ENCODE measurements at regions not wholly inside any gene's neighbourhood (a gene's known extent, or its start where the extent isn't known, plus 50 kb on each side); places are given as distances from the start of the nearest gene placed in this dataset.

- TF ChIP-seq CTCF (IDR thresholded peaks at IDR 0.05; ENCODE audit: low read depth, low read length, poor library complexity, severe bottlenecking) (no peak), EZH2phosphoT487 (IDR thresholded peaks at IDR 0.05; ENCODE audit: borderline replicate concordance, low read length) (no peak)
These were observed 140.9 kb upstream of the CRIM1 start for GRCh38 chr2:36214691-36215090.
